Breast epithelium (tissue), 3 donors: ENCODE measurements at regions not wholly inside any gene's neighbourhood (a gene's known extent, or its start where the extent isn't known, plus 50 kb on each side); places are given as distances from the start of the nearest gene placed in this dataset.
"Not testable (repeated sequence)": the region's sequence is repeated elsewhere in the genome, so short reads cannot be mapped to it uniquely, and the experiment has no call there.

Source experiments
- CTCF ChIP-seq, 3 donors: fragments of 450-650 bp; IDR thresholded peaks; one replicate each; pipeline ENCODE4 v1.5.1; 2016 to 2017; ENCODE audit warnings: antibody characterized with exemption in 3 of 3, mild to moderate bottlenecking in 3 of 3, moderate library complexity in 3 of 3
- POLR2A ChIP-seq: fragments of 450-650 bp; IDR thresholded peaks from one replicate; pipeline ENCODE4 v1.6.1; 2016; ENCODE audit warnings: antibody characterized with exemption, mild to moderate bottlenecking, moderate library complexity

- TF ChIP-seq CTCF (IDR thresholded peaks at IDR 0.05); POLR2A: not testable (repeated sequence)
Observed at GRCh38 chr15:20101281-20101680, 440.3 kb downstream of the GOLGA6L6 start.
